GM23248 (cell line): ENCODE measurements at regions not wholly inside any gene's neighbourhood (a gene's known extent, or its start where the extent isn't known, plus 50 kb on each side); places are given as distances from the start of the nearest gene placed in this dataset.
"Not testable (repeated sequence)": the region's sequence is repeated elsewhere in the genome, so short reads cannot be mapped to it uniquely, and the experiment has no call there.

ENCODE experiments used
- DNase-seq: peaks from one replicate; pipeline ENCODE4 v3.0.0-alpha.2; 2015
- H2AFZ ChIP-seq: fragments of 200-600 bp; sonication (generic); 2 replicates; pipeline ENCODE4 v1.6.1; 2016; ENCODE audit warnings: antibody characterized with exemption
- H3F3A ChIP-seq: fragments of 200-600 bp; sonication (generic); 2 replicates; pipeline ENCODE4 v1.6.1; 2016; ENCODE audit warnings: mild to moderate bottlenecking, antibody characterized with exemption, mixed run types; ENCODE audit not compliant: insufficient read depth
- H3K27ac ChIP-seq: fragments of 200-600 bp; sonication (generic); 2 replicates; pipeline ENCODE4 v1.5.1; 2016; ENCODE audit warnings: mild to moderate bottlenecking
- H3K27me3 ChIP-seq: fragments of 200-600 bp; sonication (generic); replicated peaks from 2 replicates; pipeline ENCODE4 v1.6.1; 2016; ENCODE audit warnings: mild to moderate bottlenecking; ENCODE audit not compliant: insufficient read depth
- H3K36me3 ChIP-seq: fragments of 200-600 bp; sonication (generic); 2 replicates; pipeline ENCODE4 v1.6.1; 2016; ENCODE audit warnings: low read depth, mild to moderate bottlenecking
- H3K4me1 ChIP-seq: fragments of 200-600 bp; sonication (generic); 2 replicates; pipeline ENCODE4 v1.6.1; 2016; ENCODE audit warnings: mild to moderate bottlenecking; ENCODE audit not compliant: insufficient read depth
- H3K4me2 ChIP-seq: fragments of 200-600 bp; sonication (generic); one replicate; pipeline ENCODE4 v1.6.1; 2016; ENCODE audit warnings: mild to moderate bottlenecking; ENCODE audit not compliant: unreplicated experiment
- H3K4me3 ChIP-seq: fragments of 200-600 bp; sonication (generic); 2 replicates; pipeline ENCODE4 v1.5.1; 2016; ENCODE audit warnings: mild to moderate bottlenecking
- H3K79me2 ChIP-seq: fragments of 200-600 bp; sonication (generic); 2 replicates; pipeline ENCODE4 v1.6.1; 2016; ENCODE audit warnings: mild to moderate bottlenecking; ENCODE audit not compliant: insufficient read depth
- H3K9ac ChIP-seq: fragments of 200-600 bp; sonication (generic); 2 replicates; pipeline ENCODE4 v1.6.1; 2016; ENCODE audit warnings: mild to moderate bottlenecking
- H3K9me2 ChIP-seq: fragments of 200-600 bp; sonication (generic); 2 replicates; pipeline ENCODE4 v1.6.1; 2016; ENCODE audit warnings: mixed run types, mild to moderate bottlenecking, moderate library complexity; ENCODE audit not compliant: insufficient read depth
- H3K9me3 ChIP-seq: fragments of 200-600 bp; sonication (generic); one replicate; pipeline ENCODE4 v1.6.1; 2017; ENCODE audit warnings: low read depth
- H4K20me1 ChIP-seq: fragments of 200-600 bp; sonication (generic); 2 replicates; pipeline ENCODE4 v1.6.0; 2016; ENCODE audit not compliant: insufficient read depth
- EZH2 ChIP-seq: fragments of 200-600 bp; sonication (generic); IDR thresholded peaks from 2 replicates; pipeline ENCODE4 v1.6.1; 2018; ENCODE audit warnings: antibody characterized with exemption, mild to moderate bottlenecking; ENCODE audit not compliant: insufficient read depth, poor library complexity, severe bottlenecking
- EZH2phosphoT487 ChIP-seq: fragments of 200-600 bp; sonication (generic); IDR thresholded peaks from 2 replicates; pipeline ENCODE4 v1.6.1; 2018; ENCODE audit warnings: antibody characterized with exemption, moderate library complexity, mild to moderate bottlenecking, low read depth; ENCODE audit not compliant: insufficient read depth
- WGBS, 2 experiments: methylation state at CpG; one replicate each; pipeline ENCODE4 v1.1.6; 2015 to 2017; ENCODE audit warnings: low lambda C conversion rate in 2 of 2, low coverage in 1 of 2; ENCODE audit errors: missing lambda C conversion rate in 2 of 2; 5-methylcytosine and 5-hydroxymethylcytosine counted together
- in situ Hi-C: fragments of 300-500 bp; cut with MboI; formaldehyde crosslinking; loops from 2 replicates; pipeline ENCODE4 v1.15.0; 2020

DNA sequence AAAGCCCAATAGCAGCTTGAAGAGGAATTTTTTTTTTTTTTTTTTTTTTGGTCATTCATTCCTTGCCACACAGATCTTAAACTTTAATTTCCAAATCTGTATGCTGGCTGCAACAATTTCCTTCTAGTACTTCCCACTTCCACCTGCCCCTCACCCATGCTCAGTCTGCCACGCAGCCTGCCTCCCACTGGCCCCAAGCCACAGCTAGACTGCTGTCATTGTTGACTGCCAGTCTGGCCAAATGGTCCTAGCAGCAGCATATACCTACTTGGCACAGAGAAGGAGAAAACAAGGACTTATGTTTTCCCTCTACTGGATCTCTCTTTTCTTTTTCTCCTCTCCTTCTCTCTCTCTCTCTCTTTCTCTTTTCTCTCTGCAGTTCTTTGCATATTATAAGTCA is 118.3 kb upstream of the HEY2 start:
- Histone ChIP-seq H3F3A (no peaks in the 10 kb centered on the region), H3K79me2 (no peaks in the 10 kb centered on the region), H2AFZ (no peak overlapping the region), H3K9ac (no peak overlapping the region), H4K20me1 (no peaks in the 10 kb centered on the region), H3K27ac (no peak overlapping the region), H3K36me3 (no peaks in the 10 kb centered on the region), H3K4me3 (no peak overlapping the region), H3K9me3 (no peaks in the 10 kb centered on the region), H3K27me3 (no peaks in the 10 kb centered on the region; the same call in 1 of the 2 replicates), H3K9me2 (no peaks in the 10 kb centered on the region), H3K4me1 (no peaks in the 10 kb centered on the region), H3K4me2 (no peak overlapping the region)
- TF ChIP-seq EZH2 (no peak), EZH2phosphoT487 (no peak)
- 0 to 8% methylated on average over 1 of the region's 1 CpG for WGBS, 2 experiments
- in situ Hi-C loops = no loop called here
- no peak for DNase-seq

DNA sequence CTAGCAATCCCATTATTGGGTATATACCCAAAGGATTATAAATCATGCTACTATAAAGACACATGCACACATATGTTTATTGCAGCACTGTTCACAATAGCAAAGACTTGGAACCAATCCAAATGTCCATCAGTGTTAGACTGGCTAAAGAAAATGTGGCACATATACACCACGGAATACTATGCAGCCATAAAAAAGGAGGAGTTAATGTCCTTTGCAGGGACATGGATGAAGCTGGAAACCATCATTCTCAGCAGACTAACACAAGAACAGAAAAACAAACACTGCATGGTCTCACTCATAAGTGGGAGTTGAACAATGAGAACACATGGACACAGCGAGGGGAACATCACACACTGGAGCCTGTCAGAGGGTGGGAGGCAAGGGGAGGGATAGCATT is 113.4 kb upstream of the HEY2 start:
- H3F3A ChIP-seq, H3K79me2 ChIP-seq, H2AFZ ChIP-seq, H3K9ac ChIP-seq, in situ Hi-C loops, H4K20me1 ChIP-seq, DNase-seq, H3K4me3 ChIP-seq, H3K36me3 ChIP-seq, H3K27me3 ChIP-seq, H3K9me3 ChIP-seq, H3K4me1 ChIP-seq, H3K4me2 ChIP-seq, H3K9me2 ChIP-seq, H3K27ac ChIP-seq: not testable (repeated sequence)
- WGBS, 2 experiments = 31 to 37% methylated on average over 2 of the region's 2 CpGs

DNA sequence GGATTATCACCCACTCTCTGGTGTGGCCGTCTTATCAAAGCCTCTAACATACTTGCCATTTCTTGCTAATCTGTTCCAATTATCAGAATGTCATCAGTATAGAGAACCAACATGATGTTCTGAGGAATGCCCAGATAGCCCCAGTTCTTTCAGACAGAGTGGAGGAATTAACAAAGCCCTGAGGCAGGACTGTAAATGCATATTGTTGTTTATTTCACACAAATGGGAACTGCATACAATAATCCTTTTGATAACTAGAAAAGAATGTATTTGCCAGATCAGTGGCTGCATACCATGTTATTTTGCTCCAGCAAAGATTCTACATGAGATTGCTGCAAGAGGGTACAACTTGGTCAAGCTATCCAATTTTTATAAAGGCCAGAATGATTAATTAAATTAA is 112.8 kb upstream of the HEY2 start:
- TF ChIP-seq EZH2phosphoT487 (no peak), EZH2 (no peak)

DNA sequence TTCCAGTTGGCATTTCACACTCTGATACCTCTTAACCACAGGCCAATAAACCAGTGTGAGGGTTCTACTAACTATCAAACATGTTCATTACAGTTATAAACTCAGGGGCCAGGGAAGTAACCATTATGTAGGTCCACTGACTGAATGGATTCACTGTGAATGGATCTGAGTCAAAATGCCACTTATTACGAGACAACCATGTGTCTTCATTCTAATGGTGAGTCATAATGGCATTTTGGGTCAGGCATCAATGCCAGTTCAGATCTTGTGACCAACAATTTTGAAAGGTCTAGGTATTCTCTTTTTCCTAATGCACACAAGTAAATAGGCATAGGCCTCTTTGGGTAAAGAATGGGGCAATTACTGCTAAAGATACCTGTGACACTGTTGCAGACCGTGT is 112.2 kb upstream of the HEY2 start:
- Histone ChIP-seq H3K36me3 (no peaks in the 10 kb centered on the region), H3K27ac (no peak overlapping the region), H3K4me1 (no peaks in the 10 kb centered on the region), H3K79me2 (no peaks in the 10 kb centered on the region), H4K20me1 (no peaks in the 10 kb centered on the region), H3K9me3 (no peaks in the 10 kb centered on the region), H3F3A (no peaks in the 10 kb centered on the region), H3K9me2 (no peaks in the 10 kb centered on the region), H3K4me2 (no peak overlapping the region), H3K4me3 (no peak overlapping the region), H3K27me3 (no peaks in the 10 kb centered on the region), H3K9ac (no peak overlapping the region), H2AFZ (no peak overlapping the region)
- no peak for DNase-seq
- 15 to 23% methylated on average over 2 of the region's 2 CpGs for WGBS, 2 experiments
- in situ Hi-C loops = no loop called here
- TF ChIP-seq EZH2 (no peak), EZH2phosphoT487 (no peak)

More for the DNA sequence above, 112.8 kb upstream of the HEY2 start:
- Histone ChIP-seq H3K4me1 (no peaks in the 10 kb centered on the region), H3K27me3 (no peaks in the 10 kb centered on the region), H3K4me2 (no peak overlapping the region), H3K9ac (no peak overlapping the region), H3K9me3 (no peaks in the 10 kb centered on the region), H3K4me3 (no peak overlapping the region), H2AFZ (no peak overlapping the region), H3K79me2 (no peaks in the 10 kb centered on the region), H4K20me1 (no peaks in the 10 kb centered on the region), H3K27ac (no peak overlapping the region), H3K9me2 (no peaks in the 10 kb centered on the region), H3K36me3 (no peaks in the 10 kb centered on the region), H3F3A (no peaks in the 10 kb centered on the region)
- WGBS, 2 experiments = 73 to 77% methylated on average over 1 of the region's 1 CpG
- no peak for DNase-seq
- in situ Hi-C loops = no loop called here

DNA sequence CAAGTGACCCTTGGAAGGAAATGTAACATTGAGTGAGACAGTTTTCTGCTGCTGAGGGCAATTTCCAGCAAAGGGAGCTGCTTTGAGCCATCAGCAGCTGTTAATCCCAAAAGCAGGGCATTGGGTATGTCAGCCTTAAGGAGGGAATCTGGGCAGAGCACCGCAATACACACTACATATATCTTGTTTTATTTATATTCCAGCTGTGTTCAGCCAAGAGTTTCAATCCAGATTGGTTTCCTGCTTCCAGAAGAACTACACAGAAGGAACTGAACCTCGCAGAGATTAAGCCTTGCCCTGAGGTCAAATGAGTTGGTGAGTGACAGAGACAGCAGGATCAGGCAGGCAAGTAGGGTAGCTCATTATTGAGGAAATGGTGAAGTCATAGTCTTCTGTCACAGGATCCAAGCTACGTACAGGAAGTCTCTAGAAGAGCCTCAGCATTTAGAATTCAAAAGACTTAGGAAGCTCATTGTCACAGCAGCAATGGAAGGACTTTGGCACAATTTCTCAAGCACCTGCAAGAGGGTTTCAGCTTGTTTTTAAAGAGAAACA is 109.9 kb upstream of the HEY2 start:
- Histone ChIP-seq H3K4me1 (no peaks in the 10 kb centered on the region), H3K36me3 (no peaks in the 10 kb centered on the region), H3K27ac (no peak overlapping the region), H3K9me3 (no peaks in the 10 kb centered on the region), H3K27me3 (no peaks in the 10 kb centered on the region), H4K20me1 (no peaks in the 10 kb centered on the region), H2AFZ (no peak overlapping the region), H3K4me2 (no peak overlapping the region), H3K79me2 (no peaks in the 10 kb centered on the region), H3K4me3 (no peak overlapping the region), H3K9ac (no peak overlapping the region), H3K9me2 (no peaks in the 10 kb centered on the region), H3F3A (no peaks in the 10 kb centered on the region)
- TF ChIP-seq EZH2phosphoT487 (no peak), EZH2 (no peak)
- DNase-seq = no peak
- WGBS, 2 experiments = 29 to 43% methylated on average over 3 of the region's 3 CpGs
- in situ Hi-C loops = no loop called here
